HEK293 (cell line): ENCODE measurements at regions not wholly inside any gene's neighbourhood (a gene's known extent, or its start where the extent isn't known, plus 50 kb on each side); places are given as distances from the start of the nearest gene placed in this dataset.

ENCODE experiments used
- CTCF ChIA-PET: fragments of 350-600 bp; formaldehyde crosslinking; extraction: SDS; loops from one replicate; lab custom pipeline; 2021; ENCODE audit warnings: antibody characterized with exemption; lab: Yijun Ruan, JAX
- POLR2A ChIA-PET: fragments of 300-600 bp; formaldehyde crosslinking; extraction: SDS; loops from one replicate; lab custom pipeline; 2020; ENCODE audit warnings: antibody characterized with exemption, inconsistent platforms; lab: Yijun Ruan, JAX
- H3K27ac ChIP-seq: fragments of 200-500 bp; sonication (Bioruptor generic); 2 replicates; pipeline ENCODE4 v1.5.1; 2014; ENCODE audit warnings: low read depth, low read length, control low read depth, inconsistent platforms; ENCODE audit errors: extremely low read depth
- H3K36me3 ChIP-seq, 2 experiments: fragments of 200-500 bp in 1 of 2; sonication (Bioruptor generic) in 1 of 2; 1 replicate in 1 of 2; 2 replicates in 1 of 2; pipeline ENCODE4 v1.5.1; 2014 to 2017; ENCODE audit warnings: inconsistent platforms in 2 of 2, low read length in 2 of 2; ENCODE audit not compliant: control insufficient read depth in 2 of 2, insufficient read depth in 1 of 2
- H3K4me1 ChIP-seq: fragments of 200-500 bp; sonication (Bioruptor generic); 2 replicates; pipeline ENCODE4 v1.5.1; 2014; ENCODE audit warnings: mild to moderate bottlenecking, low read length, inconsistent platforms; ENCODE audit not compliant: control insufficient read depth, insufficient read depth
- H3K4me3 ChIP-seq: 2 replicates; pipeline ENCODE4 v1.5.1; 2011; ENCODE audit warnings: low read depth, mild to moderate bottlenecking, control low read depth, low read length, moderate library complexity
- H3K9me3 ChIP-seq: fragments of 200-500 bp; sonication (Bioruptor generic); 2 replicates; pipeline ENCODE4 v1.5.1; 2014; ENCODE audit warnings: low read depth, low read length, inconsistent platforms; ENCODE audit not compliant: control insufficient read depth, insufficient read depth
- ATF2 ChIP-seq: fragments of 450-650 bp; formaldehyde crosslinking; IDR thresholded peaks from 2 replicates; pipeline ENCODE4 v1.5.1; 2016; ENCODE audit warnings: missing biosample characterization, missing genetic modification characterization, low read depth
- BCL6B ChIP-seq: fragments of 450-650 bp; formaldehyde crosslinking; IDR thresholded peaks from 2 replicates; pipeline ENCODE4 v1.5.1; 2017; ENCODE audit warnings: missing biosample characterization, missing genetic modification characterization
- GLI2 ChIP-seq: fragments of 450-650 bp; formaldehyde crosslinking; IDR thresholded peaks from 2 replicates; pipeline ENCODE4; 2017; ENCODE audit warnings: missing biosample characterization, missing genetic modification characterization, low read depth, borderline replicate concordance
- GLIS1 ChIP-seq: fragments of 450-650 bp; formaldehyde crosslinking; IDR thresholded peaks from 2 replicates; pipeline ENCODE4 v1.5.1; 2016; ENCODE audit warnings: missing biosample characterization, missing genetic modification characterization
- KLF16 ChIP-seq: fragments of 450-650 bp; formaldehyde crosslinking; IDR thresholded peaks from 2 replicates; pipeline ENCODE4 v1.5.1; 2017; ENCODE audit warnings: missing biosample characterization, missing genetic modification characterization
- MEIS1 ChIP-seq: sonication (generic); formaldehyde crosslinking; IDR thresholded peaks from 2 replicates; pipeline ENCODE4 v1.8.1; 2022; ENCODE audit warnings: missing genetic modification reagents, mild to moderate bottlenecking, borderline replicate concordance
- RBAK ChIP-seq: fragments of 450-650 bp; formaldehyde crosslinking; IDR thresholded peaks from 2 replicates; pipeline ENCODE4 v1.5.1; 2016; ENCODE audit warnings: missing biosample characterization, missing genetic modification characterization
- SCRT2 ChIP-seq: fragments of 450-650 bp; formaldehyde crosslinking; IDR thresholded peaks from 2 replicates; pipeline ENCODE4 v1.5.1; 2016; ENCODE audit warnings: missing biosample characterization, missing genetic modification characterization
- ZBTB17 ChIP-seq: fragments of 450-650 bp; formaldehyde crosslinking; IDR thresholded peaks from 2 replicates; pipeline ENCODE4 v1.5.1; 2016; ENCODE audit warnings: missing biosample characterization, missing genetic modification characterization
- ZBTB48 ChIP-seq: fragments of 450-650 bp; formaldehyde crosslinking; IDR thresholded peaks from 2 replicates; pipeline ENCODE4 v1.5.1; 2016; ENCODE audit warnings: missing biosample characterization, missing genetic modification characterization
- ZNF114 ChIP-seq: fragments of 450-650 bp; formaldehyde crosslinking; IDR thresholded peaks from 2 replicates; pipeline ENCODE4 v1.5.0; 2017; ENCODE audit warnings: missing biosample characterization, missing genetic modification characterization
- ZNF18 ChIP-seq: fragments of 450-650 bp; formaldehyde crosslinking; IDR thresholded peaks from 2 replicates; pipeline ENCODE4 v1.5.1; 2016; ENCODE audit warnings: missing biosample characterization, missing genetic modification characterization
- ZNF23 ChIP-seq: fragments of 450-650 bp; formaldehyde crosslinking; IDR thresholded peaks from 2 replicates; pipeline ENCODE4 v1.5.1; 2016; ENCODE audit warnings: missing biosample characterization, missing genetic modification characterization, borderline replicate concordance
- ZNF274 ChIP-seq, 2 experiments: fragments of 200-500 bp in 1 of 2; fragments of 450-650 bp in 1 of 2; sonication (Bioruptor generic) in 1 of 2; formaldehyde crosslinking in 1 of 2; IDR thresholded peaks; 2 replicates each; pipeline versions ENCODE4 v1.5.1 to v1.6.1; 2014 to 2016; ENCODE audit warnings: borderline replicate concordance in 1 of 2, inconsistent platforms in 1 of 2, low read length in 1 of 2, missing biosample characterization in 1 of 2, missing genetic modification characterization in 1 of 2
- ZNF521 ChIP-seq: fragments of 450-650 bp; formaldehyde crosslinking; IDR thresholded peaks from 2 replicates; pipeline ENCODE4 v1.5.1; 2017; ENCODE audit warnings: missing biosample characterization, mild to moderate bottlenecking, missing genetic modification characterization
- ZNF558 ChIP-seq: fragments of 450-650 bp; formaldehyde crosslinking; IDR thresholded peaks from 2 replicates; pipeline ENCODE4 v1.5.1; 2016; ENCODE audit warnings: missing biosample characterization, missing genetic modification characterization
- ZNF626 ChIP-seq: fragments of 450-650 bp; sonication (Bioruptor Pico); formaldehyde crosslinking; IDR thresholded peaks from 2 replicates; pipeline ENCODE4 v1.5.1; 2018; ENCODE audit warnings: missing biosample characterization, missing genetic modification characterization, inconsistent platforms
- ZNF664 ChIP-seq: fragments of 450-650 bp; formaldehyde crosslinking; IDR thresholded peaks from 2 replicates; pipeline ENCODE4 v1.5.1; 2016; ENCODE audit warnings: missing biosample characterization, missing genetic modification characterization
- TF ChIP-seq, protein P1 (sequence below): fragments of 450-650 bp; formaldehyde crosslinking; conservative IDR thresholded peaks from 2 replicates; pipeline ENCODE4 v1.5.1; 2016; ENCODE audit warnings: low read depth, missing biosample characterization, missing genetic modification characterization
- TF ChIP-seq, protein P2 (sequence below): fragments of 450-650 bp; formaldehyde crosslinking; IDR thresholded peaks from 2 replicates; pipeline ENCODE4; 2016; ENCODE audit warnings: missing biosample characterization, missing genetic modification characterization
- TF ChIP-seq, protein P3 (sequence below): fragments of 450-650 bp; formaldehyde crosslinking; IDR thresholded peaks from 2 replicates; pipeline ENCODE4 v1.5.0; 2017; ENCODE audit warnings: missing biosample characterization, missing genetic modification characterization, borderline replicate concordance

DNA sequence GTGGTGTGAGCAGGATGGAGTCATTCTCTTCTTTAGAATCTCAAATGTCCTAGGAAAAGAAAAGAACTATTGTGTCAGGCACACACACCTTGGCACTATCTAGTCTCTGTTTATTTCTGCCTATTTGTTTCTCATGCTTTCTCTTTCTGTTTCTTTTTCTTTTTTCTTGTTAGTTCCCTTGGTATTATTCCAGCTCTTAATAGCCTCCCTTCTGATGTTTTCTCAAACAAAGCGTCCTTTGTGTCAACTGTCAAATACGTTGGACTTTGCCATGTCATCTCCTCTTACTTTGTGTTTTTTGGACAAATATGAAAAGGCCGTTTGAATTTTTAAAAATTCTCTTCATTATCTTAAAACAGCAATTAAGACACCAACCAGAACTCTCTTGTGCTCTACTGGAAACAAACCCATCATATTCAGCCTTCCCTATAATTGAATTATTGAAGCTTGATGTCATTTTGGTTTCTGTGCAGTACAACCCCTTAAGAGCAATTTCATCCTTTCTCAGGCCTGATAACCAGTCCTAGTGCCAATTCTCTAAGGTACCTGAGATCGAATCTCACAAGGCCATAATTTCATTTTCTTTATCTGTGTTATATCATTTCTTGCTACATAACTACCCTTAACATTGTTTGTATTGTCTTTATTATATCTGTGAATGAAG is 497.8 kb upstream of the NRP1 start:
- no peaks in the 10 kb centered on the region for H3K4me1 ChIP-seq
- CTCF ChIA-PET = interaction anchor here (0.6 kb wide), 1 partner anchor 369 kb away, joined by 3 read pairs; no protein-coding TSS in a partner anchor

DNA sequence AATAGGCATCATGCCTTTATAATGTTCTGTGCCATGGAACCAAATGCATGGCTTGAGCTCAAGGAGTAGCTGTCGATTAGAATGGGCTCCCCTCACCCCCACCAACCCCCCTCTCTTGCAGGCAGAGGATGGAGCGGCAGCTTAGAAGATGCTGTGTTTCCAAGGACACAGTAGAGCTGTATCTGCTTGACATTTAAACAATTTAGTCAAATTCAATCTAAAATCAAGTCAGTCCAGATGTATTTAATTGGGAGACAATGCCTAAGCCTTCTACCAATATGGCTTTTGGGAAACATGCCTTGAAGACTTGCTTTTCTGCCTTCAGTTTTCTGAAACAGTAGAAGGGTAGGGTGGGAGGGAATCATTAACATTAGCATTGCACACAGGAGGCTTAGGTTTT is 497.1 kb upstream of the NRP1 start:
- Histone ChIP-seq H3K9me3 (no peaks in the 10 kb centered on the region), H3K27ac (no peak overlapping the region), H3K4me1 (no peaks in the 10 kb centered on the region), H3K36me3 (no peaks in the 10 kb centered on the region), H3K4me3 (no peak overlapping the region)
- CTCF ChIA-PET = no interaction called here
- POLR2A ChIA-PET = no interaction called here
- TF ChIP-seq SCRT2 (tag by site-specific recombination) = no peak
- no peak for TF ChIP-seq ZNF274 (IDR thresholded peaks at IDR 0.05; ENCODE audit: low read length)
- TF ChIP-seq ZNF274 (tag by site-specific recombination; IDR thresholded peaks at IDR 0.05; ENCODE audit: borderline replicate concordance) = no peak
- no peak for TF ChIP-seq ZNF23 (tag by site-specific recombination)
- TF ChIP-seq ZNF114 (tag by site-specific recombination) = no peak
- no peak for TF ChIP-seq BCL6B (tag by site-specific recombination)
- TF ChIP-seq, protein P1, sequence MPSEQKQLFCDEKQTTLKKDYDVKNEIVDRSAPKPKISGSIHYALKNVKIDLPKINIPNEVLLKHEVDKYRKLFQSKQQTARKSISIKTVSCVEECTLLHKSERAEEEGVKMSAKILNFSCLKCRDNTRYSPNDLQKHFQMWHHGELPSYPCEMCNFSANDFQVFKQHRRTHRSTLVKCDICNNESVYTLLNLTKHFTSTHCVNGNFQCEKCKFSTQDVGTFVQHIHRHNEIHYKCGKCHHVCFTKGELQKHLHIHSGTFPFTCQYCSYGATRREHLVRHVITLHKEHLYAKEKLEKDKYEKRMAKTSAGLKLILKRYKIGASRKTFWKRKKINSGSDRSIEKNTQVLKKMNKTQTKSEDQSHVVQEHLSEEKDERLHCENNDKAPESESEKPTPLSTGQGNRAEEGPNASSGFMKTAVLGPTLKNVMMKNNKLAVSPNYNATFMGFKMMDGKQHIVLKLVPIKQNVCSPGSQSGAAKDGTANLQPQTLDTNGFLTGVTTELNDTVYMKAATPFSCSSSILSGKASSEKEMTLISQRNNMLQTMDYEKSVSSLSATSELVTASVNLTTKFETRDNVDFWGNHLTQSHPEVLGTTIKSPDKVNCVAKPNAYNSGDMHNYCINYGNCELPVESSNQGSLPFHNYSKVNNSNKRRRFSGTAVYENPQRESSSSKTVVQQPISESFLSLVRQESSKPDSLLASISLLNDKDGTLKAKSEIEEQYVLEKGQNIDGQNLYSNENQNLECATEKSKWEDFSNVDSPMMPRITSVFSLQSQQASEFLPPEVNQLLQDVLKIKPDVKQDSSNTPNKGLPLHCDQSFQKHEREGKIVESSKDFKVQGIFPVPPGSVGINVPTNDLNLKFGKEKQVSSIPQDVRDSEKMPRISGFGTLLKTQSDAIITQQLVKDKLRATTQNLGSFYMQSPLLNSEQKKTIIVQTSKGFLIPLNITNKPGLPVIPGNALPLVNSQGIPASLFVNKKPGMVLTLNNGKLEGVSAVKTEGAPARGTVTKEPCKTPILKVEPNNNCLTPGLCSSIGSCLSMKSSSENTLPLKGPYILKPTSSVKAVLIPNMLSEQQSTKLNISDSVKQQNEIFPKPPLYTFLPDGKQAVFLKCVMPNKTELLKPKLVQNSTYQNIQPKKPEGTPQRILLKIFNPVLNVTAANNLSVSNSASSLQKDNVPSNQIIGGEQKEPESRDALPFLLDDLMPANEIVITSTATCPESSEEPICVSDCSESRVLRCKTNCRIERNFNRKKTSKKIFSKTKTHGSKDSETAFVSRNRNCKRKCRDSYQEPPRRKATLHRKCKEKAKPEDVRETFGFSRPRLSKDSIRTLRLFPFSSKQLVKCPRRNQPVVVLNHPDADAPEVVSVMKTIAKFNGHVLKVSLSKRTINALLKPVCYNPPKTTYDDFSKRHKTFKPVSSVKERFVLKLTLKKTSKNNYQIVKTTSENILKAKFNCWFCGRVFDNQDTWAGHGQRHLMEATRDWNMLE (tag by site-specific recombination) = no peak
- TF ChIP-seq ZNF558 = no peak
- TF ChIP-seq ZNF18 (tag by site-specific recombination) = no peak
- TF ChIP-seq ZNF664 = no peak
- TF ChIP-seq ZBTB17 (tag by site-specific recombination) = no peak
- no peak for TF ChIP-seq KLF16 (tag by site-specific recombination)

More for the DNA sequence above, 497.8 kb upstream of the NRP1 start:
- Histone ChIP-seq H3K27ac (no peak overlapping the region), H3K36me3 (no peaks in the 10 kb centered on the region), H3K4me3 (no peak overlapping the region), H3K9me3 (no peaks in the 10 kb centered on the region)
- TF ChIP-seq, protein P2, sequence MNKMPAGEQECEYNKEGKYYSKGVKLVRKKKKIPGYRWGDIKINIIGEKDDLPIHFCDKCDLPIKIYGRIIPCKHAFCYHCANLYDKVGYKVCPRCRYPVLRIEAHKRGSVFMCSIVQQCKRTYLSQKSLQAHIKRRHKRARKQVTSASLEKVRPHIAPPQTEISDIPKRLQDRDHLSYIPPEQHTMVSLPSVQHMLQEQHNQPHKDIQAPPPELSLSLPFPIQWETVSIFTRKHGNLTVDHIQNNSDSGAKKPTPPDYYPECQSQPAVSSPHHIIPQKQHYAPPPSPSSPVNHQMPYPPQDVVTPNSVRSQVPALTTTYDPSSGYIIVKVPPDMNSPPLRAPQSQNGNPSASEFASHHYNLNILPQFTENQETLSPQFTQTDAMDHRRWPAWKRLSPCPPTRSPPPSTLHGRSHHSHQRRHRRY = no peak
- TF ChIP-seq GLIS1 (tag by site-specific recombination) (no peak), GLI2 (tag by site-specific recombination) (no peak), ZNF626 (tag by site-specific recombination) (no peak), ATF2 (no peak), MEIS1 (no peak), ZNF558 (no peak), ZBTB48 (no peak), ZNF521 (tag by site-specific recombination) (no peak), RBAK (tag by site-specific recombination) (no peak)
- TF ChIP-seq, protein P3, sequence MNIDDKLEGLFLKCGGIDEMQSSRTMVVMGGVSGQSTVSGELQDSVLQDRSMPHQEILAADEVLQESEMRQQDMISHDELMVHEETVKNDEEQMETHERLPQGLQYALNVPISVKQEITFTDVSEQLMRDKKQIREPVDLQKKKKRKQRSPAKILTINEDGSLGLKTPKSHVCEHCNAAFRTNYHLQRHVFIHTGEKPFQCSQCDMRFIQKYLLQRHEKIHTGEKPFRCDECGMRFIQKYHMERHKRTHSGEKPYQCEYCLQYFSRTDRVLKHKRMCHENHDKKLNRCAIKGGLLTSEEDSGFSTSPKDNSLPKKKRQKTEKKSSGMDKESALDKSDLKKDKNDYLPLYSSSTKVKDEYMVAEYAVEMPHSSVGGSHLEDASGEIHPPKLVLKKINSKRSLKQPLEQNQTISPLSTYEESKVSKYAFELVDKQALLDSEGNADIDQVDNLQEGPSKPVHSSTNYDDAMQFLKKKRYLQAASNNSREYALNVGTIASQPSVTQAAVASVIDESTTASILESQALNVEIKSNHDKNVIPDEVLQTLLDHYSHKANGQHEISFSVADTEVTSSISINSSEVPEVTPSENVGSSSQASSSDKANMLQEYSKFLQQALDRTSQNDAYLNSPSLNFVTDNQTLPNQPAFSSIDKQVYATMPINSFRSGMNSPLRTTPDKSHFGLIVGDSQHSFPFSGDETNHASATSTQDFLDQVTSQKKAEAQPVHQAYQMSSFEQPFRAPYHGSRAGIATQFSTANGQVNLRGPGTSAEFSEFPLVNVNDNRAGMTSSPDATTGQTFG = no peak
- POLR2A ChIA-PET = no interaction called here
